A673 (cell line): ENCODE measurements at regions not wholly inside any gene's neighbourhood (a gene's known extent, or its start where the extent isn't known, plus 50 kb on each side); places are given as distances from the start of the nearest gene placed in this dataset.

Source experiments
- CTCF ChIP-seq: fragments of 300-800, 200-600 bp; sonication (generic); conservative IDR thresholded peaks from 2 replicates; pipeline ENCODE4 v1.5.1; 2017; ENCODE audit warnings: low read depth, mild to moderate bottlenecking, antibody characterized with exemption, low read length, moderate library complexity, mixed read lengths
- EZH2 ChIP-seq: fragments of 200-600 bp; sonication (generic); IDR thresholded peaks from 2 replicates; pipeline ENCODE4 v1.6.1; 2017; ENCODE audit warnings: borderline replicate concordance, low read depth, mild to moderate bottlenecking, mixed read lengths, antibody characterized with exemption, low read length; ENCODE audit not compliant: poor library complexity, severe bottlenecking

DNA sequence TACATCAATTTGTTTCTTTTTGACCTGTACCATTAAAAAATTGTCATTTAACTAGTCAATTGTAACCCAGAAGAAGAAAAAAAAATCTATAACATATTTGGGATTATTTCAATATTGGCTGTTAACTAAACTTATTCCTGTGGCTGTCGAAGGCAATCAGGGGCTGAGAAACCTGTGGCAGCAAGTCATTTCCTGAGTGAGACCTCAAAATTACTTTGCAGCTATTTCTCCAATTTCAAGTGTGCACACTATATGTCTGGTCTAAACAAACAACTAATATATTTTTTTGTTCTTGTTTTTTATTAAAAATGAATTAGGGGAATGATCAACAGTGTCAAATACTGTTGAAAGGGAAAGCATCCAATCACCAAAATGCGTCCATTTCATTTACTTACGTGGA is 1357.6 kb upstream of the B3GALT2 start:
- TF ChIP-seq CTCF, result no peak
- TF ChIP-seq EZH2, result no peak
